Embryonic facial prominence (tissue), 1 donor: ENCODE measurements at regions not wholly inside any gene's neighbourhood (a gene's known extent, or its start where the extent isn't known, plus 50 kb on each side); places are given as distances from the start of the nearest gene placed in this dataset.
"Not testable (repeated sequence)": the region's sequence is repeated elsewhere in the genome, so short reads cannot be mapped to it uniquely, and the experiment has no call there.

Experiments used
- DNase-seq: peaks from one replicate; pipeline ENCODE4 v3.0.0-alpha.2; 2016; ENCODE audit errors: extremely low spot score

GRCh38 chr4:134885436-134885835, 683.8 kb upstream of the PABPC4L start:
- DNase-seq = no peak

- DNase-seq = no peak
Measured at GRCh38 chr4:134883831-134884449, 682.4 kb upstream of the PABPC4L start.

- no peak for DNase-seq
Measured at GRCh38 chr4:134879019-134879418, 677.4 kb upstream of the PABPC4L start.

- no peak for DNase-seq
Measured at GRCh38 chr4:134867027-134867426, 665.4 kb upstream of the PABPC4L start.

GRCh38 chr4:134865675-134866074, 664.1 kb upstream of the PABPC4L start:
- DNase-seq = no peak

- no peak for DNase-seq
Measured at GRCh38 chr4:134862116-134862515, 660.5 kb upstream of the PABPC4L start.

GRCh38 chr4:134848681-134849080, 647.1 kb upstream of the PABPC4L start:
- DNase-seq = no peak

- DNase-seq = not testable (repeated sequence)
Measured at GRCh38 chr4:134830741-134831140, 629.2 kb upstream of the PABPC4L start.

- DNase-seq = no peak
Measured at GRCh38 chr4:134812611-134813010, 611.0 kb upstream of the PABPC4L start.

- DNase-seq = no peak
Measured at GRCh38 chr4:134807231-134807745, 605.7 kb upstream of the PABPC4L start.

- DNase-seq = no peak
Measured at GRCh38 chr4:134798573-134798972, 597.0 kb upstream of the PABPC4L start.

GRCh38 chr4:134787315-134787714, 585.7 kb upstream of the PABPC4L start:
- no peak for DNase-seq

GRCh38 chr4:134780244-134780643, 578.7 kb upstream of the PABPC4L start:
- DNase-seq = no peak

GRCh38 chr4:134777606-134778005, 576.0 kb upstream of the PABPC4L start:
- no peak for DNase-seq

- no peak for DNase-seq
Measured at GRCh38 chr4:134773497-134774000, 572.0 kb upstream of the PABPC4L start.

GRCh38 chr4:134762053-134762452, 560.5 kb upstream of the PABPC4L start:
- no peak for DNase-seq

- DNase-seq = no peak
Measured at GRCh38 chr4:134756421-134756820, 554.8 kb upstream of the PABPC4L start.

GRCh38 chr4:134754301-134755019, 552.9 kb upstream of the PABPC4L start:
- DNase-seq = no peak

GRCh38 chr4:134753390-134753789, 551.8 kb upstream of the PABPC4L start:
- DNase-seq = no peak

GRCh38 chr4:134747108-134747805, 545.7 kb upstream of the PABPC4L start:
- no peak for DNase-seq

- no peak for DNase-seq
Measured at GRCh38 chr4:134740290-134740689, 538.7 kb upstream of the PABPC4L start.

- no peak for DNase-seq
Measured at GRCh38 chr4:134735901-134736300, 534.3 kb upstream of the PABPC4L start.

GRCh38 chr4:134727696-134728095, 526.1 kb upstream of the PABPC4L start:
- no peak for DNase-seq
